ENCODE measurements at regions not wholly inside any gene's neighbourhood (a gene's known extent, or its start where the extent isn't known, plus 50 kb on each side); places are given as distances from the start of the nearest gene placed in this dataset.
"Not testable (repeated sequence)": the region's sequence is repeated elsewhere in the genome, so short reads cannot be mapped to it uniquely, and the experiment has no call there.

- intact Hi-C loops (cut with DNase I): not testable (repeated sequence)
These were observed 58.7 kb upstream of the EPHB3 start for GRCh38 chr3:184502841-184503240.

DNA sequence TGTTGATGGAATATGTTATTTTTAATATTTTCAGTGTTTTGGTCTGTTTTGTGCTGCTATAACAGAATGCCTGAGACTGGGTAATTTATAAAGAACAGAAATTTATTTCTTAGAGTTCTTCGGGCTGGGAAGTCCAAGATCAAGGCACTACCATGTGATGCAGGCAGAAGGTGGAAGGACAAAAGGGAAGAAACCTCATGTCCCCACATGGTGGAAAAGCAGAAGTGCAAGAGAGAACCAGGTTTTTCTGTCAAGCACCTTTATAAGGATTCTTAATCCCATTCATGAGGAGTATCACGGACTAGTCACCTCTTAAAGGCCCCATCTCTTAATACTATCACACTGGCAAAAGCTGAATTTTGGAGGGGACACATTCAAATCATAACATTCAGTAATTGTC lies 57.9 kb upstream of the EPHB3 start:
- intact Hi-C loops (cut with DNase I): no loop called here
- peak in 1 of 42 donors; percentile 12 for DNase-seq

More at GRCh38 chr3:184502841-184503240, 58.7 kb upstream of the EPHB3 start:
- DNase-seq: not testable (repeated sequence)

- intact Hi-C loops (cut with DNase I): no loop called here
- peak in 1 of 42 donors; percentile 7 for DNase-seq
These were observed 56.3 kb upstream of the EPHB3 start for GRCh38 chr3:184505076-184505878.

GRCh38 chr3:184506561-184506991 lies 55.0 kb upstream of the EPHB3 start:
- intact Hi-C loops (cut with DNase I): no loop called here
- peak in 1 of 42 donors; percentile 18 for DNase-seq

DNA sequence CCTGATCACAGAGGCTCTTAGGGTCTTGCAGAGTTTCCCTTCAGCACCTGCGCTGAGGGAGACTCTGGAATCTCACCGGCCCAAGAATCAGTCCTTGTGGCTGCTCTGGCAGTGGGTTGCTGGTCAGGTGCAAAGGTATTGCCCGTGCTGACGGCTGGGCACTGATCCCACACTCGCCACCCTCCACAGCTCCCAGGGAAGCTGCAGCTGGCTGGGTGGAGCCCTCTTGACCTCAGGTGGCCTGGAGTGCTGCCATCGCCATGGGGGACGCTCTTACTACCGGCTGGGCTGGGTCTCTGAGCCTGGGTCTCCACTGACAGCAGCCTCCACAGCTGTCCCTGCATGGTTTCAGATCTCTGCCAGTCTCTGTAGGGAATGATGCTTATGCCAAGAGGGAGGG lies 52.6 kb upstream of the EPHB3 start:
- intact Hi-C loops (cut with DNase I): no loop called here
- no peak for DNase-seq

GRCh38 chr3:184511741-184512140 lies 49.8 kb upstream of the EPHB3 start:
- no peak for DNase-seq
- intact Hi-C loops (cut with DNase I): loop anchor here (10.0 kb wide), 2 partner anchors 97 to 137 kb away; partner anchors contain the start of gene THPO

All from head of caudate nucleus (tissue), 42 donors.